ENCODE measurements at regions not wholly inside any gene's neighbourhood (a gene's known extent, or its start where the extent isn't known, plus 50 kb on each side); places are given as distances from the start of the nearest gene placed in this dataset.

DNA sequence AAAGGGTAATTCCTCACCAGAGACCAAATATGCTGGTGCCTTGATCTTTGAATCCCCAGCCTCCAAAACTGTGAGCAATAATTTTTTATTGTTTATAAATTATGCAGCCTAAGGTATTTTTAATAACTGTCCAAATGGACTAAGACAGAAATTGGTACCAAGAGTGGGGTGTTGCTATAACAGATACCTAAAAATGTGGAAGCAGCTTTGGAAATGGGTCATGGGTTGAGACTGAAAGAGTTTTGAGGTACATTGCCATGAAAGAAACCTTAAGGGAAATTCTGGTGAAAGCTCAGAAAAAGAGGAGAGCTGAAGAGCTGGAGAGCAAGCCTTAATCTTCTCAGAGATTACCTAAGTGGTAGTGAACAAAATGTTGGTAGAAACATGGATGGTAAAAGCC, 378.2 kb downstream of the NXPE2 start:
- TF ChIP-seq CTCF (IDR thresholded peaks at IDR 0.05) (no peak), POLR2A (IDR thresholded peaks at IDR 0.05) (no peak)
